HG02885 (cell line): ENCODE measurements at regions not wholly inside any gene's neighbourhood (a gene's known extent, or its start where the extent isn't known, plus 50 kb on each side); places are given as distances from the start of the nearest gene placed in this dataset.

Experiments used
- ATAC-seq: cut with Tn5 transposase; IDR thresholded peaks from one replicate; pipeline ENCODE4 v1.9.1; 2021; ENCODE audit warnings: mild to moderate bottlenecking; ENCODE audit not compliant: unreplicated experiment, poor library complexity

- no peak for ATAC-seq
Observed at GRCh38 chr11:26837154-26837553, 115.3 kb upstream of the SLC5A12 start.

GRCh38 chr11:26839911-26840698, 118.2 kb upstream of the SLC5A12 start:
- no peak for ATAC-seq

- no peak for ATAC-seq
Observed at GRCh38 chr11:26841818-26842473, 120.1 kb upstream of the SLC5A12 start.

- no peak for ATAC-seq
Observed at GRCh38 chr11:26842478-26843282, 120.8 kb upstream of the SLC5A12 start.

GRCh38 chr11:26843539-26843938, 121.7 kb upstream of the SLC5A12 start:
- ATAC-seq: no peak

- ATAC-seq: no peak
Observed at GRCh38 chr11:26844963-26845362, 123.1 kb upstream of the SLC5A12 start.

GRCh38 chr11:26846227-26846626, 124.4 kb upstream of the SLC5A12 start:
- ATAC-seq: no peak

- ATAC-seq: no peak
Observed at GRCh38 chr11:26847459-26847858, 125.6 kb upstream of the SLC5A12 start.

GRCh38 chr11:26847977-26848376, 126.1 kb upstream of the SLC5A12 start:
- no peak for ATAC-seq

- no peak for ATAC-seq
Observed at GRCh38 chr11:26849036-26849435, 127.2 kb upstream of the SLC5A12 start.

- no peak for ATAC-seq
Observed at GRCh38 chr11:26851291-26851690, 129.4 kb upstream of the SLC5A12 start.

GRCh38 chr11:26851696-26852095, 129.8 kb upstream of the SLC5A12 start:
- ATAC-seq: no peak

GRCh38 chr11:26858098-26858497, 135.8 kb upstream of the FIBIN start:
- ATAC-seq: no peak

- ATAC-seq: no peak
Observed at GRCh38 chr11:26859416-26859815, 134.5 kb upstream of the FIBIN start.

- no peak for ATAC-seq
Observed at GRCh38 chr11:26860091-26860780, 133.7 kb upstream of the FIBIN start.

GRCh38 chr11:26860895-26861294, 133.0 kb upstream of the FIBIN start:
- no peak for ATAC-seq

GRCh38 chr11:26862801-26863200, 131.1 kb upstream of the FIBIN start:
- ATAC-seq: no peak

GRCh38 chr11:26865703-26866102, 128.2 kb upstream of the FIBIN start:
- ATAC-seq: no peak

- no peak for ATAC-seq
Observed at GRCh38 chr11:26867286-26867685, 126.6 kb upstream of the FIBIN start.

- ATAC-seq: no peak
Observed at GRCh38 chr11:26878959-26879581, 114.8 kb upstream of the FIBIN start.
